HepG2 (cell line): ENCODE measurements at regions not wholly inside any gene's neighbourhood (a gene's known extent, or its start where the extent isn't known, plus 50 kb on each side); places are given as distances from the start of the nearest gene placed in this dataset.

ENCODE experiments used
- ATAC-seq: fragments of 200-7000 bp; cut with Tn5 transposase; 3 replicates; pipeline ENCODE4 v1.9.1; 2020; ENCODE audit warnings: mild to moderate bottlenecking, moderate library complexity
- BruUV-seq: library from RNA; stranded (reverse); fragments of 400-500 nt; replicated peaks from 2 replicates; lab custom pipeline; 2021; lab: Mats Ljungman, UMichigan
- CTCF ChIA-PET: fragments of 300-600 bp; formaldehyde crosslinking; extraction: SDS; loops from one replicate; lab custom pipeline; 2021; ENCODE audit warnings: low total read pairs, inconsistent platforms, low intra/inter-chr PET ratio; lab: Yijun Ruan, JAX
- POLR2A ChIA-PET: fragments of 350-600 bp; sonication (Branson Sonifier 250); formaldehyde crosslinking; loops from one replicate; lab custom pipeline; 2020; ENCODE audit warnings: antibody characterized with exemption, inconsistent platforms; lab: Yijun Ruan, JAX
- DNase-seq: peaks from one replicate; pipeline ENCODE4 v3.0.0-alpha.2; 2015; ENCODE audit warnings: low spot score
- FAIRE-seq: peaks from 3 replicates; lab custom pipeline; 2011; peaks lifted over from hg19 to GRCh38; lab: Jason Lieb, UNC
- H2AFZ ChIP-seq: one replicate; pipeline ENCODE4 v1.6.1; 2011; ENCODE audit warnings: low read length, inconsistent platforms
- H3K27ac ChIP-seq: fragments of 300-600 bp; 3 replicates; pipeline ENCODE4 v1.8.0; 2011; ENCODE audit warnings: mixed run types, mild to moderate bottlenecking, mixed read lengths, low read length, inconsistent platforms; ENCODE audit not compliant: insufficient read depth; ENCODE audit errors: extremely low read length
- H3K27me3 ChIP-seq, 2 experiments: fragments of 200-600 bp in 1 of 2; 2 replicates in 1 of 2; 3 replicates in 1 of 2; pipeline versions ENCODE4 v1.6.0 to v1.8.0; 2011; ENCODE audit warnings: low read length in 2 of 2, mild to moderate bottlenecking in 2 of 2, moderate library complexity in 2 of 2, inconsistent platforms in 1 of 2; ENCODE audit not compliant: insufficient read depth in 2 of 2, control insufficient read depth in 1 of 2
- H3K36me3 ChIP-seq, 2 experiments: fragments of 200-600 bp in 1 of 2; replicated peaks in 1 of 2; 2 replicates in 1 of 2; 3 replicates in 1 of 2; pipeline versions ENCODE4 v1.5.1 to v1.8.0; 2011; ENCODE audit warnings: low read length in 2 of 2, inconsistent platforms in 1 of 2; ENCODE audit not compliant: insufficient read depth in 2 of 2, control insufficient read depth in 1 of 2
- H3K4me1 ChIP-seq: 2 replicates; pipeline ENCODE4 v1.5.1; 2012; ENCODE audit warnings: low read length, inconsistent platforms; ENCODE audit not compliant: insufficient read depth
- H3K4me2 ChIP-seq: 2 replicates; pipeline ENCODE4 v1.6.0; 2011; ENCODE audit warnings: low read depth, low read length, inconsistent platforms
- H3K4me3 ChIP-seq, 3 experiments: fragments of 200-600 bp in 1 of 3; sonication (generic), shearing (Covaris generic) in 1 of 3; replicated peaks in 1 of 3; 2 replicates each; pipeline ENCODE4 v1.5.1; 2011 to 2016; ENCODE audit warnings: low read length in 3 of 3, inconsistent platforms in 2 of 3, low read depth in 2 of 3, mild to moderate bottlenecking in 2 of 3, control low read depth in 1 of 3, mixed read lengths in 1 of 3; ENCODE audit not compliant: insufficient read depth in 1 of 3
- H3K79me2 ChIP-seq: one replicate; pipeline ENCODE4 v1.6.1; 2011; ENCODE audit warnings: low read length, inconsistent platforms; ENCODE audit not compliant: insufficient read depth
- H3K9ac ChIP-seq: 2 replicates; pipeline ENCODE4 v1.6.0; 2011; ENCODE audit warnings: mild to moderate bottlenecking, low read depth, low read length, inconsistent platforms; ENCODE audit not compliant: insufficient read depth
- H3K9me3 ChIP-seq: 2 replicates; pipeline ENCODE4 v1.5.1; 2012; ENCODE audit warnings: mild to moderate bottlenecking, low read length
- H4K20me1 ChIP-seq: 2 replicates; pipeline ENCODE4 v1.6.0; 2011; ENCODE audit warnings: inconsistent platforms, mild to moderate bottlenecking, low read length, moderate library complexity; ENCODE audit not compliant: insufficient read depth
- ATRX ChIP-seq: sonication (generic); formaldehyde crosslinking; IDR thresholded peaks from 2 replicates; pipeline ENCODE4 v1.4.0; 2020; ENCODE audit warnings: missing genetic modification reagents, borderline replicate concordance
- HNF4A ChIP-seq: sonication (generic); formaldehyde crosslinking; IDR thresholded peaks from 2 replicates; pipeline ENCODE4 v1.4.0; 2020; ENCODE audit warnings: missing genetic modification reagents
- HNF4G ChIP-seq, 2 experiments: sonication (generic) in 1 of 2; formaldehyde crosslinking in 1 of 2; IDR thresholded peaks; 2 replicates each; pipeline versions ENCODE4 v1.4.0 to v1.6.1; 2011 to 2020; ENCODE audit warnings: borderline replicate concordance in 2 of 2, low read depth in 2 of 2, mild to moderate bottlenecking in 2 of 2, low read length in 1 of 2, missing genetic modification reagents in 1 of 2, moderate library complexity in 1 of 2
- SKI ChIP-seq: fragments of 450-650 bp; IDR thresholded peaks from one replicate; pipeline ENCODE4 v1.6.1; 2018; ENCODE audit warnings: mild to moderate bottlenecking; ENCODE audit not compliant: partially characterized antibody
- SKIL ChIP-seq: sonication (generic); formaldehyde crosslinking; IDR thresholded peaks from 2 replicates; pipeline ENCODE4 v1.8.0; 2022; ENCODE audit warnings: missing genetic modification reagents, mild to moderate bottlenecking, moderate library complexity, borderline replicate concordance
- XRCC5 ChIP-seq: fragments of 200-400 bp; formaldehyde crosslinking; optimal IDR thresholded peaks from 2 replicates; pipeline ENCODE3; 2017; ENCODE audit warnings: mild to moderate bottlenecking, low read length
- ZNF431 ChIP-seq: sonication (generic); formaldehyde crosslinking; IDR thresholded peaks from 2 replicates; pipeline ENCODE4 v1.9.0; 2022; ENCODE audit warnings: missing genetic modification reagents, low read depth, mild to moderate bottlenecking, borderline replicate concordance
- ZNF703 ChIP-seq: sonication (generic); formaldehyde crosslinking; IDR thresholded peaks from 2 replicates; pipeline ENCODE4 v1.5.1; 2020; ENCODE audit warnings: missing genetic modification reagents, mild to moderate bottlenecking, moderate library complexity, borderline replicate concordance
- ZZZ3 ChIP-seq: sonication (generic); formaldehyde crosslinking; IDR thresholded peaks from 2 replicates; pipeline ENCODE4 v1.4.0; 2020; ENCODE audit warnings: missing genetic modification reagents, mild to moderate bottlenecking, borderline replicate concordance
- WGBS: methylation state at CpG from one replicate; pipeline ENCODE4 v1.1.6; 2017; ENCODE audit warnings: low lambda C conversion rate; 5-methylcytosine and 5-hydroxymethylcytosine counted together
- in situ Hi-C: cut with HindIII; loops from 2 replicates; pipeline ENCODE4 v1.10.0; 2017; ENCODE audit warnings: low pct_unique_long_range_greater_than_20kb; ENCODE audit not compliant: extremely low pct_ligation_motif_present
- intact Hi-C: fragments of 100-400 bp; cut with micrococcal nuclease; formaldehyde crosslinking; loops from one replicate; pipeline ENCODE4 v1.10.0; 2022; ENCODE audit not compliant: unreplicated experiment
- TF ChIP-seq, protein P1 (sequence below): sonication (generic); formaldehyde crosslinking; IDR thresholded peaks from 2 replicates; pipeline ENCODE4 v1.4.0; 2020; ENCODE audit warnings: missing genetic modification reagents
- TF ChIP-seq, protein P2 (sequence below): sonication (generic); formaldehyde crosslinking; IDR thresholded peaks from 2 replicates; pipeline ENCODE4 v1.8.0; 2022; ENCODE audit warnings: mild to moderate bottlenecking, missing genetic modification reagents, moderate library complexity
- TF ChIP-seq, protein P3 (sequence below): sonication (generic); formaldehyde crosslinking; IDR thresholded peaks from 2 replicates; pipeline ENCODE4 v1.9.0; 2022; ENCODE audit warnings: low read depth, missing genetic modification reagents
- TF ChIP-seq, protein P4 (sequence below): sonication (generic); formaldehyde crosslinking; conservative IDR thresholded peaks from 2 replicates; pipeline ENCODE4 v1.4.0; 2020; ENCODE audit warnings: mild to moderate bottlenecking, missing genetic modification reagents, moderate library complexity

GRCh38 chr3:13718436-13718835 is 161.4 kb downstream of the WNT7A start:
- no peak overlapping the region for H3K27ac ChIP-seq
- DNase-seq (peak; percentile 61), FAIRE-seq (peak; percentile 32), ATAC-seq (peak; percentile 98)
- H3K79me2 ChIP-seq, result no peaks in the 10 kb centered on the region
- no peak overlapping the region for H2AFZ ChIP-seq
- H3K4me1 ChIP-seq, result peaks cover 16% of the 10 kb centered on the region
- H3K4me3 ChIP-seq, result peak overlapping the region in 1 of 3 experiments; percentile 37; a peak in 1 of 6 replicates
- ChIA-PET CTCF (no interaction called here), POLR2A (no interaction called here)
- intact Hi-C loops, result no loop called here
- H3K27me3 ChIP-seq, result no peaks in the 10 kb centered on the region
- no peak overlapping the region for H3K9ac ChIP-seq
- in situ Hi-C loops, result no loop called here
- H3K36me3 ChIP-seq, result no peaks in the 10 kb centered on the region
- 6% methylated on average over 7 of the region's 7 CpGs for WGBS
- no peaks in the 10 kb centered on the region for H4K20me1 ChIP-seq
- no peaks in the 10 kb centered on the region for H3K9me3 ChIP-seq
- H3K4me2 ChIP-seq, result peak overlapping the region; percentile 65
- BruUV-seq, result no TSS peak
- TF ChIP-seq, protein P1, sequence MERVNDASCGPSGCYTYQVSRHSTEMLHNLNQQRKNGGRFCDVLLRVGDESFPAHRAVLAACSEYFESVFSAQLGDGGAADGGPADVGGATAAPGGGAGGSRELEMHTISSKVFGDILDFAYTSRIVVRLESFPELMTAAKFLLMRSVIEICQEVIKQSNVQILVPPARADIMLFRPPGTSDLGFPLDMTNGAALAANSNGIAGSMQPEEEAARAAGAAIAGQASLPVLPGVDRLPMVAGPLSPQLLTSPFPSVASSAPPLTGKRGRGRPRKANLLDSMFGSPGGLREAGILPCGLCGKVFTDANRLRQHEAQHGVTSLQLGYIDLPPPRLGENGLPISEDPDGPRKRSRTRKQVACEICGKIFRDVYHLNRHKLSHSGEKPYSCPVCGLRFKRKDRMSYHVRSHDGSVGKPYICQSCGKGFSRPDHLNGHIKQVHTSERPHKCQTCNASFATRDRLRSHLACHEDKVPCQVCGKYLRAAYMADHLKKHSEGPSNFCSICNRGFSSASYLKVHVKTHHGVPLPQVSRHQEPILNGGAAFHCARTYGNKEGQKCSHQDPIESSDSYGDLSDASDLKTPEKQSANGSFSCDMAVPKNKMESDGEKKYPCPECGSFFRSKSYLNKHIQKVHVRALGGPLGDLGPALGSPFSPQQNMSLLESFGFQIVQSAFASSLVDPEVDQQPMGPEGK (CRISPR knock-in tag), result peak; percentile 88
- TF ChIP-seq HNF4A (CRISPR knock-in tag), result peak; percentile 84
- peak; percentile 84 for TF ChIP-seq HNF4G (IDR thresholded peaks at IDR 0.05; ENCODE audit: borderline replicate concordance, low read depth, low read length)
- TF ChIP-seq HNF4G (CRISPR knock-in tag; IDR thresholded peaks at IDR 0.05; ENCODE audit: borderline replicate concordance, low read depth), result no peak
- no peak for TF ChIP-seq SKI
- TF ChIP-seq, protein P2, sequence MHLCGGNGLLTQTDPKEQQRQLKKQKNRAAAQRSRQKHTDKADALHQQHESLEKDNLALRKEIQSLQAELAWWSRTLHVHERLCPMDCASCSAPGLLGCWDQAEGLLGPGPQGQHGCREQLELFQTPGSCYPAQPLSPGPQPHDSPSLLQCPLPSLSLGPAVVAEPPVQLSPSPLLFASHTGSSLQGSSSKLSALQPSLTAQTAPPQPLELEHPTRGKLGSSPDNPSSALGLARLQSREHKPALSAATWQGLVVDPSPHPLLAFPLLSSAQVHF (CRISPR knock-in tag), result no peak
- no peak for TF ChIP-seq ZNF703 (CRISPR knock-in tag)
- TF ChIP-seq ZZZ3 (CRISPR knock-in tag), result no peak
- TF ChIP-seq ATRX, result no peak
- no peak for TF ChIP-seq ZNF431 (CRISPR knock-in tag)
- TF ChIP-seq, protein P3, sequence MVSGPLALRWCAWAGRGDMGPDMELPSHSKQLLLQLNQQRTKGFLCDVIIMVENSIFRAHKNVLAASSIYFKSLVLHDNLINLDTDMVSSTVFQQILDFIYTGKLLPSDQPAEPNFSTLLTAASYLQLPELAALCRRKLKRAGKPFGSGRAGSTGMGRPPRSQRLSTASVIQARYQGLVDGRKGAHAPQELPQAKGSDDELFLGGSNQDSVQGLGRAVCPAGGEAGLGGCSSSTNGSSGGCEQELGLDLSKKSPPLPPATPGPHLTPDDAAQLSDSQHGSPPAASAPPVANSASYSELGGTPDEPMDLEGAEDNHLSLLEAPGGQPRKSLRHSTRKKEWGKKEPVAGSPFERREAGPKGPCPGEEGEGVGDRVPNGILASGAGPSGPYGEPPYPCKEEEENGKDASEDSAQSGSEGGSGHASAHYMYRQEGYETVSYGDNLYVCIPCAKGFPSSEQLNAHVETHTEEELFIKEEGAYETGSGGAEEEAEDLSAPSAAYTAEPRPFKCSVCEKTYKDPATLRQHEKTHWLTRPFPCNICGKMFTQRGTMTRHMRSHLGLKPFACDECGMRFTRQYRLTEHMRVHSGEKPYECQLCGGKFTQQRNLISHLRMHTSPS (CRISPR knock-in tag), result peak; percentile 74
- TF ChIP-seq, protein P4, sequence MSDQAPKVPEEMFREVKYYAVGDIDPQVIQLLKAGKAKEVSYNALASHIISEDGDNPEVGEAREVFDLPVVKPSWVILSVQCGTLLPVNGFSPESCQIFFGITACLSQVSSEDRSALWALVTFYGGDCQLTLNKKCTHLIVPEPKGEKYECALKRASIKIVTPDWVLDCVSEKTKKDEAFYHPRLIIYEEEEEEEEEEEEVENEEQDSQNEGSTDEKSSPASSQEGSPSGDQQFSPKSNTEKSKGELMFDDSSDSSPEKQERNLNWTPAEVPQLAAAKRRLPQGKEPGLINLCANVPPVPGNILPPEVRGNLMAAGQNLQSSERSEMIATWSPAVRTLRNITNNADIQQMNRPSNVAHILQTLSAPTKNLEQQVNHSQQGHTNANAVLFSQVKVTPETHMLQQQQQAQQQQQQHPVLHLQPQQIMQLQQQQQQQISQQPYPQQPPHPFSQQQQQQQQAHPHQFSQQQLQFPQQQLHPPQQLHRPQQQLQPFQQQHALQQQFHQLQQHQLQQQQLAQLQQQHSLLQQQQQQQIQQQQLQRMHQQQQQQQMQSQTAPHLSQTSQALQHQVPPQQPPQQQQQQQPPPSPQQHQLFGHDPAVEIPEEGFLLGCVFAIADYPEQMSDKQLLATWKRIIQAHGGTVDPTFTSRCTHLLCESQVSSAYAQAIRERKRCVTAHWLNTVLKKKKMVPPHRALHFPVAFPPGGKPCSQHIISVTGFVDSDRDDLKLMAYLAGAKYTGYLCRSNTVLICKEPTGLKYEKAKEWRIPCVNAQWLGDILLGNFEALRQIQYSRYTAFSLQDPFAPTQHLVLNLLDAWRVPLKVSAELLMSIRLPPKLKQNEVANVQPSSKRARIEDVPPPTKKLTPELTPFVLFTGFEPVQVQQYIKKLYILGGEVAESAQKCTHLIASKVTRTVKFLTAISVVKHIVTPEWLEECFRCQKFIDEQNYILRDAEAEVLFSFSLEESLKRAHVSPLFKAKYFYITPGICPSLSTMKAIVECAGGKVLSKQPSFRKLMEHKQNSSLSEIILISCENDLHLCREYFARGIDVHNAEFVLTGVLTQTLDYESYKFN (CRISPR knock-in tag), result 0 out of 2 replicates have a peak, but pooled peaks have one; percentile 28
- no peak for TF ChIP-seq SKIL (CRISPR knock-in tag)
- peak; percentile 46 for TF ChIP-seq XRCC5
